GM18868 (cell line): ENCODE measurements at regions not wholly inside any gene's neighbourhood (a gene's known extent, or its start where the extent isn't known, plus 50 kb on each side); places are given as distances from the start of the nearest gene placed in this dataset.
"Not testable (repeated sequence)": the region's sequence is repeated elsewhere in the genome, so short reads cannot be mapped to it uniquely, and the experiment has no call there.

Experiments
- ATAC-seq: cut with Tn5 transposase; IDR thresholded peaks from one replicate; pipeline ENCODE4 v1.9.1; 2021; ENCODE audit warnings: mild to moderate bottlenecking, moderate library complexity; ENCODE audit not compliant: unreplicated experiment

DNA sequence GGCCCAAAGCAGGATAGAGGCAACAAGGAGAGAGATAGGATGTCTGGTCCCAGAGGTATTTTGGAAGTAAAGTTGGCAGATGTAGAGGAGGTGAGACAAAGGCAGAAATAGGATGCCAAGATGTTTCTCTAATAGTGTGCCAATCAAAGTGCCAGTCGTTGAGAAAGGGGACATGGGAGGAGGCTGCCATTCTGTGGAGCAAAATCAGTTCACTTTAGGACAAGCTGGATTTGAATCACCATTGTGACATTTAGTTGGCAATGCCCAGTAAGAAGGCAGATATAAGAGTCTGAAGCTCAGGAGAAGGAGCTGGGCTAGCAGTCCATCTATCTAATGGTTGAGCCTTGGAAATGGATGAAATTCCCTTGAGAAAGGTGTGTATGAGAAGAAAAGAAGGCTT lies 53.8 kb downstream of the ADRB2 start:
- no peak for ATAC-seq

DNA sequence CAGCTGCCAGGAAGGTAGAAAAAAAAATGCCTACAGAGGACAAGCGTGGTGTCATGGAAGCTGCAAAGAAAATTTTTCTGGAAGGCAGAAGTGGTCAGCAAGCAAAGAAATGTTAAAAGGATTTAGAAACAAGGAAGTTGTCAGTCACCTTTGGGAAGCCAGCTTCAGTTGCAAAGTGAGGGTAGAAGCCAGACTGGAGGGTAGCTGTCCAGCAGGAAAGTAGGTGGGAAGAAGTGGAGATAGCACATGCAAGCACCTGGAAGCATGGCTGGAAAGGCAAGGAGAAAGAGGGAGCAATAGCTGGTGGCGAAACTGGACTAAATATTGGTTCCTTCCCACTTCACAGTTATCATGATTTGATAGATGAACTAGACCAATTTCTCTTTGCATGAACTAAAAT lies 54.3 kb downstream of the ADRB2 start:
- ATAC-seq: no peak

DNA sequence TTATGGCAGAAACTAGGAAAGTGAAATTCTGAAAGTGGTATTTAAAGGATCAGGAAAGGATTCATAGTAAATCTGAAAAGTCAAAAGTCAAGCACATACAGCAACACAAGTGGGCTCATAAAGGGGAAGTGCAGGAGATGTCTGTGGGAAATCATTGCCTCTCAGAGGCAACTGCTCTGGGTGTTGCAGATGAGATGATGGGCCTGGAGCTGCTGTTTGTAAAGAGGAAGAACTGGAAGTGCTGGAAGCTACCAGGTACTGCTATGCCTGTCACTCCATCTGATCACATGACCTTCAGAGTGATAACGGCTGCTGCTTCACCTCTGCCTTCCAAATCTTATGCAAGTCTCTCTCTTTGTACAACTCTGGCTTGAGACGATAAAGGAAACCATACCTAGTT lies 55.9 kb downstream of the ADRB2 start:
- ATAC-seq: no peak

DNA sequence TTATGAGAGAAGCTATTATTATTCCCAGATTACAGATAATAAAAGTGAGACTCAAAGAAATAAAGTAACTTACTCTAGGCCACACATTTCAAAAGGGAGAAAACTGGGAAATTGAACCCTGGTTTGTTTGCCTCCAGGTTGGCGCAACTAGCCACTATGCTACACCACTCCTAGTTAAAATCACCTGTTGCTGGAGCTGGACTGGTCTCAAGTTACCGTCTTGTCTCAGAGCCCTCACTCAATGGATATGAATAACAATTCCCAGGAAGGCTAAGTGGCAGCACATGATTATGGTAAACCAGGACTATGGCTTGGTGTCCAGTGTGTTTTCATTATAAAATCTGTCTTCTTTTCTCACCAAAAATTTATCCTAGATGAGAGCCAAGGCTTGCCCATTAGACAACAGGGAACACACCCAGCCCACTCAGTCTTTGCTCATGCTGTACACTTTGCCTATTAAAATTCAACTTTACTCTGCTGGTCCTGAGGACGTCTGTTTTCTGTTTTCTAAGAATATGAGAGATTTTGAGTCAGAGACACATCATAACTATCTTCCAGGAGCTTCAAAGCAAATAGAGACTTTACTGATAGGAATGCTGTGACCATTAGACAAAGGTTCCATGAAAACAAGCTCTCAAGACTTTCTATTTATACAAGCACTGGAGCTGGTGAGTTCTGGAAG lies 58.1 kb downstream of the ADRB2 start:
- ATAC-seq: no peak

DNA sequence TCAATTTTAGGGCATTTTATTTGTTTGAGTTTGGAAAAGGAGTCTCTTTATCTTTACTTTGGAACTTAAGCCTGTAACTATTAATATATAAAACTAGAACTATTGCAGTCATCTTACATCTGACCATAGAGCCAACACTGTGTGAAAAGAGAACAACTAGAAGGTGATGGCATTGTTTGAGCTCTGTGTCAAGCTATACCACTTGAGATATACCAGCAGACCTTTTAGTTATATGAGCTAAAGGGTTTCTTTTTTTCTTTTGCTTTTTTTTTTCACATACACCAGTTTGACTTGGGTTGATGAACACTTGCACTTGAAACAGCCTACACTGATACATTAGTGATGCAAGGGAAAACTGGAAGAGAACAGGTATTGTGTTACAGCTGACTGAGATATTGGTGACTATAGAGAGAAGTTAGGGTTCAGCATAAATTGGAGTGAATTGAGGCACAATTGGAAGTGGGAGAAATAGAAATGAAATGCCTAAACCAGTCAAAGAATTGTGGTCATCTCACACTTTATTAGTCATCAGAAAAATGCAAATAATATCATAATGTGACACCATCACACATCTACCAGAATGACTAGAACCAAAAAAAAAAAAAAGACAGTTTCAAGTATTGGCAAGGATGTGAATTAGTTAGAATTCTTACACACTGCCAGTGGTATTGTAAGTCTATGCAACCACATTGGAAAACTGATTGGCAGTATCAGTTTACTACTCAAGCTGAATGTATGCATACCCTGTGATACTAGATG lies 60.9 kb downstream of the ADRB2 start:
- ATAC-seq: no peak

DNA sequence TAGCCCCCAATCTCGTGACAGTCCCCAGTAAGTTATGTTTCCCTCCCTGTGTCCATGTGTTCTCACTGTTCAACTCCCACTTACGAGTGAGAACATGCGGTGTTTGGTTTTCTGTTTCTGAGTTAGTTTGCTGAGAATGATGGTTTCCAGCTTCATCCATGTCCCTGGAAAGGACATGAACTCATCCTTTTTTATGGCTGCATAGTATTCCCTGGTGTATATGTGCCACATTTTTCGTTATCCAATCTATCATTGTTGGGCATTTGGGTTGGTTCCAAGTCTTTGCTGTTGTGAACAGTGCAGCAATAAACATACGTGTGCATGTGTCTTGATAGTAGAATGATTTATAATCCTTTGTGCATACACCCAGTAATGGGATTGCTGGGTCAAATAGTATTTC lies 63.5 kb downstream of the ADRB2 start:
- ATAC-seq: not testable (repeated sequence)

GRCh38 chr5:148895441-148895840 lies 69.0 kb downstream of the ADRB2 start:
- ATAC-seq: not testable (repeated sequence)

DNA sequence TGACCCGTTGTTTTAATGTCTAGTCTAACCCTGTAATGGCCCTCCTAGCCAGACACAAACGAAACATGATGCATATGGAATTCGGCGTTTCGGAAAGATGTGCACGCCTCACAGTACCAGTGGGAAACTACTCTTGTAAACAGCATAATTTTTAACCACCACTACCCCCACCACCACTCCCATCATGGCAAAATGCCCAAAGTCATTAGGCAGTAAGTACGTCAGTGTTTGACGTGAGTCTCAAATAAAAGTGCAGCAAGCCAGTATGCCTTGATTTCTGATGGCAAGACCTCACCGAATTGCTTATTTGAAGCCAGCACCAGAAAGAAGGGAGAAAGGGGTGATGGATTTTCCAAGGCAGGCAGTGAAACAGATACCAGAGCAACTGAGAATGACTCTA lies 71.4 kb downstream of the ADRB2 start:
- no peak for ATAC-seq

DNA sequence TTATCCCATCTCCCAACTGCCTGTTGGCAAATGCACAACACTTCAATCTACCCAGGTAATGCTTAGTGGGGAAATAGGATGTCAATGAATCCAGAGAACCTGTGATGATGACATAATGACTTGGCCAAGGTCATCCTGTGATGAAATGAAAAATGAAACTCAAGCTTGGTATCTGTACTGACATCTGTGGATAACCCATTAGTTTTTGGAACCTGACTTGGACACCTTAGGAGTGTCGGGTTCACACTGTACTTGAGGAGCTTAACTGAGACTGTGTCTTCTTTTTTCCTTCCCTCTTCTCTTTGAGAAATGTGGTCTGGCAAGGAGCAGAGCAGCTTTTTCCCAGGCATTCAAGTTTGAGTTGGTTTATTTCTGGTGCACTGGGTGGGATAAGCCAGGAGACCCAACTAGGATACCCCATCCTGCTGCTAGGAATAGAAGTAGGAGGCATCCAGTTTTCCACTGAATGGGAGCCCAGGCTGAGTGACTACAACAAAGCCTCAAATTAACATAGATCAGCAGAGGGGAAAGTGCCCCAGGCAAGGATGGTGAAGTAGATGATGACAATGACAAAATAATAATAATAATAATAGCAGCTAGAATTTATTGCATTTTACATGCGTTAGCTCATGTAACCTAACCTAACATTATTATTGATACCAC lies 72.1 kb downstream of the ADRB2 start:
- ATAC-seq: no peak

DNA sequence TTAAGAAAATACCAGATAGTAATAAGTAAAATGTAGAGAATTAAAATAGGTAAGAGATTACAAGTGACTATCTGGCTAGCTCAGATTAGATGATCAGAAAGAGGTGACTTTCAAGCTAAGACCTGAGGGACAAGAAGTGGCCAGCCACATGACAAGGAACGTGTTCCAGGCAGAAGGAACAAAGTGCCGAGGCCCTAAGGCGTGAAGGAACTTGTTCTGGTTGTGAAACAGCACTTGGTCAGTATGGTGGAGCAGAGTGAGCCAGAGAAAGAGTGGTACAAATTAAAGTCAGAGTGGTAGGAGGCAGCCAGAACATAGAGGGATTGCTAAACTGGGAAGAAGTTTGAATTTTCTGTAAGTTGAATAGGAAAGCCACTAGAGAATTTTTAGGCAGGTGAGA lies 73.6 kb downstream of the ADRB2 start:
- ATAC-seq: no peak

DNA sequence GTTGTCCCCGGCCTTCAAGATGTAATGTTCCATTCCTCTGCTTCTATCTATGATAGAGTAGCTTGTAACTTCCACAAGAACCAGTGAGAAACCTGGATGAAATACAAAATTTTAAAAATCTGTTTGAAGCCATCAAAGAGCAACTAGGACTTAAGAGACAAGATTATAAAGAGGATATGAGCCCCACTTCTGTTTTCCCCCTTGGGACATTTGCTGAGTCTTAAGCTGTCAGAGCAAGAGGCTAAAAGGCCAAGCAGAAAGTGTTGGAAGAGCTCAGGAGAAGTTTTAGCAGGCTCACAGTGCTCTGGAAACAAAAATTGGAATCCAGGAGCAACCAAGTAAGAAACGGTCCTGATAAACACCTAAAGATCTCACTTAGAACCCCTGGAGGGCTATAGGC lies 76.1 kb downstream of the ADRB2 start:
- no peak for ATAC-seq

GRCh38 chr5:148903587-148903986 lies 77.2 kb downstream of the ADRB2 start:
- ATAC-seq: no peak

DNA sequence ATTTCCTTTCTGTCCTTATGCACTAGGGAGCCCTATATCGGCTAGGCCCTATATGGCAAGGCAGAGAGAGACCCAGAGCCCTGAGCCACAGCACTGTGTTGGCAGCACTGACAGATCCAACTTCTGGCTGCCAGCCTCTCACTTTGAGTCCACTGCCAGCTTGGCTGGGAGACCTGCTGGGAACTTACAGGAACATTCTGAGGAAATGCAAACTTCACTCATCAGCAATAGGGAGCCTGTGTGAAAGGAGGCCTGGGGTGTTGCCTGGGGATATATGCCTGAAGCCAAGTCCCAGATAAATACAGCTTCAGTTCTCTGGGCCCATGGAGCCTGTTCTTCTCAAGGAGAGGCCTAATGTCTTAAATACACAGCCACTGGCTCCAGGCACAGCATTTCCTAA lies 78.0 kb downstream of the ADRB2 start:
- no peak for ATAC-seq

DNA sequence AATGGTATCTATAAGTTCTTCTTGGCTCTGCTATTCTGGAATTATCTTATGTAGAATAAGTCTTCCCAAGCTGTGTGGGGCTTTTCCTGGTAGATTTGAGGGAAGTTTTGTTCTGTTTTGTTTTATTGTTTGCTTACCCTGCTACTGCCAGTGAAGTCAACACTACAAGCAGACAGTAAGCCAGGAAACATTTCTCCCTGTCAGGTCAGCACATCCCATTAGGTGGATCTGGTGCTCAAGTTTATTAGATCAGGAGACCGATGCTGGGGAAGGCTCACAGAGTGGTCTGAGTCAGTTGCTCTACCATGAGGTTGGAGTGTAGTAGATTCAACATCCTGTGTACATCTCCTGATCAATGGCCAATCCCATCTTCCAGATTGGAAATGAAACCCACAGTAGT lies 79.1 kb downstream of the ADRB2 start:
- no peak for ATAC-seq

DNA sequence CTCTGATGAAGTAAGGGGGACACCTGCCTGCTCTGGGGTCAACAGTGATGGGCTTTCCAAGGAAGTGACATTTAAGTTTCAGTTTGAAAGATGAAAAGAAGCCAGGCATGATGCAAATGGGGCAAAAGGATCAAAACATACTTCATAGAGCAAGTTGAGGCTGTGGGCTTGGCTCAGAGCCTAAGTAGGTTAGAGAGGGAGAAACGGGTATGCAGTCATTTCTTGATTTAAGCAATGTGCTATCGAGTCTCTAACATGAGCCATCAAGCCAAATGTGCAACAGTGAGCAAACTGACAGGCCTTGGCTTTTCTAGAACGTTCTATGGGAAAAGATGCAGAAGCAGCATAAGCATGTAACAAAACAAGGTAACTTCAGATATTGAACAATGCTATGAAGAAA lies 80.6 kb downstream of the ADRB2 start:
- ATAC-seq: no peak

DNA sequence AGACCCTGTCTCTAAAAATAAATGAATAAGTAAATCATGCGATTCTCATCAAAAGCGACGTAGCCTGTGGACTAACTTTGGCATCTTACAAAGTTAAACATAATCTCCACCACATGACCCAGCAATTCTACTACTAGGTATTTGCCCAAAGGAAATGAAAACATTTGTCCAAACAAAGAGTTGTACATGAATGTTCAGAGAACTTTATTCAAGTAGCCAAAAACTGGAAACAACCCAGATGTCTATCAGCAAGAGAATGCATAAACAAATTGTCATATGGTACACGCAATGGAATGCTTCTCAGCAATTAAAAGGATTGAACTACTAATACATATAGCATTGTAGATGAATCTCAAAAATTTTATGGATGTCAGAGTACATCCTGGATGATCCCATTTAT lies 82.6 kb downstream of the ADRB2 start:
- ATAC-seq: no peak

DNA sequence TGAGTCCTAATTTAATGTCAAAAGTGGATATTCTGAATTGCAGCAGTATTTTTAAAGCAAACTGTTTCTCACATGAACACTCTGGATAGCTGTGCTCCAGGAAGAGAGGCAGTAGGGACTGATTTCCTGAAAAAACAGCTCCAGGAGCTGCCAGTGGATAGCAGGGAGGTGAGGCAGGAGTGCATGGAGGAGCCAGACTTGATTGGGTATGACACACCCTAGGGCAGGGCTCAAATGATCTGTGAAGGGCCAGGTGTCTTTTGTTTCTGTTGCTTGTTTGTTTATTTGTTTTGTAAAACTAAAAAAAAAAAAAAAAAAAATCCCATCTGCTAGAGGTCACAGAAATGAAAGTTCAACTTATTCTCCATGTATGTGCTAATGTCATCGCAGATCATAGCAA lies 83.4 kb downstream of the ADRB2 start:
- no peak for ATAC-seq

GRCh38 chr5:148910216-148910615 lies 83.8 kb downstream of the ADRB2 start:
- no peak for ATAC-seq

- ATAC-seq: no peak
Observed at GRCh38 chr5:148910686-148911361, 84.4 kb downstream of the ADRB2 start.

- ATAC-seq: no peak
Observed at GRCh38 chr5:148911386-148911785, 85.0 kb downstream of the ADRB2 start.

- ATAC-seq: no peak
Observed at GRCh38 chr5:148912146-148912545, 85.7 kb downstream of the ADRB2 start.
